BJ (cell line): ENCODE measurements at regions not wholly inside any gene's neighbourhood (a gene's known extent, or its start where the extent isn't known, plus 50 kb on each side); places are given as distances from the start of the nearest gene placed in this dataset.

ENCODE experiments used
- CTCF ChIA-PET: fragments of 350-600 bp; formaldehyde crosslinking; extraction: SDS; loops from one replicate; lab custom pipeline; 2021; ENCODE audit warnings: antibody characterized with exemption, inconsistent platforms; lab: Yijun Ruan, JAX
- POLR2A ChIA-PET: fragments of 300-600 bp; sonication (Branson Sonifier 250); formaldehyde crosslinking; extraction: SDS; loops from one replicate; lab custom pipeline; 2021; ENCODE audit warnings: antibody characterized with exemption; lab: Charles Lee
- DNase-seq: peaks from one replicate; pipeline ENCODE4 v3.0.0-alpha.2; 2011; ENCODE audit warnings: low read depth
- H3K27me3 ChIP-seq: 2 replicates; pipeline ENCODE4 v1.6.0; 2011; ENCODE audit warnings: low read length; ENCODE audit not compliant: control insufficient read depth, insufficient read depth
- H3K36me3 ChIP-seq: 2 replicates; pipeline ENCODE4 v1.5.1; 2011; ENCODE audit warnings: low read length; ENCODE audit not compliant: control insufficient read depth, insufficient read depth
- H3K4me3 ChIP-seq: 2 replicates; pipeline ENCODE4 v1.5.1; 2011; ENCODE audit warnings: low read depth, mild to moderate bottlenecking, control low read depth, low read length
- TF ChIP-seq, protein P1 (sequence below): IDR thresholded peaks from 2 replicates; pipeline ENCODE4 v1.5.1; 2011; ENCODE audit warnings: low read depth, mild to moderate bottlenecking, control low read depth, inconsistent platforms, low read length, moderate library complexity; ENCODE audit not compliant: insufficient read depth

GRCh38 chr19:46931202-46931601, 70.4 kb downstream of the ARHGAP35 start:
- Histone ChIP-seq H3K27me3 (no peaks in the 10 kb centered on the region), H3K36me3 (no peaks in the 10 kb centered on the region), H3K4me3 (no peak overlapping the region)
- ChIA-PET CTCF (interaction anchor here (1.0 to 2.2 kb wide), 2 partner anchors 45 to 60 kb away, joined by 3 to 6 read pairs; no protein-coding TSS in a partner anchor), POLR2A (no interaction called here)
- TF ChIP-seq, protein P1, sequence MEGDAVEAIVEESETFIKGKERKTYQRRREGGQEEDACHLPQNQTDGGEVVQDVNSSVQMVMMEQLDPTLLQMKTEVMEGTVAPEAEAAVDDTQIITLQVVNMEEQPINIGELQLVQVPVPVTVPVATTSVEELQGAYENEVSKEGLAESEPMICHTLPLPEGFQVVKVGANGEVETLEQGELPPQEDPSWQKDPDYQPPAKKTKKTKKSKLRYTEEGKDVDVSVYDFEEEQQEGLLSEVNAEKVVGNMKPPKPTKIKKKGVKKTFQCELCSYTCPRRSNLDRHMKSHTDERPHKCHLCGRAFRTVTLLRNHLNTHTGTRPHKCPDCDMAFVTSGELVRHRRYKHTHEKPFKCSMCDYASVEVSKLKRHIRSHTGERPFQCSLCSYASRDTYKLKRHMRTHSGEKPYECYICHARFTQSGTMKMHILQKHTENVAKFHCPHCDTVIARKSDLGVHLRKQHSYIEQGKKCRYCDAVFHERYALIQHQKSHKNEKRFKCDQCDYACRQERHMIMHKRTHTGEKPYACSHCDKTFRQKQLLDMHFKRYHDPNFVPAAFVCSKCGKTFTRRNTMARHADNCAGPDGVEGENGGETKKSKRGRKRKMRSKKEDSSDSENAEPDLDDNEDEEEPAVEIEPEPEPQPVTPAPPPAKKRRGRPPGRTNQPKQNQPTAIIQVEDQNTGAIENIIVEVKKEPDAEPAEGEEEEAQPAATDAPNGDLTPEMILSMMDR = no peak
- DNase-seq = no peak

DNA sequence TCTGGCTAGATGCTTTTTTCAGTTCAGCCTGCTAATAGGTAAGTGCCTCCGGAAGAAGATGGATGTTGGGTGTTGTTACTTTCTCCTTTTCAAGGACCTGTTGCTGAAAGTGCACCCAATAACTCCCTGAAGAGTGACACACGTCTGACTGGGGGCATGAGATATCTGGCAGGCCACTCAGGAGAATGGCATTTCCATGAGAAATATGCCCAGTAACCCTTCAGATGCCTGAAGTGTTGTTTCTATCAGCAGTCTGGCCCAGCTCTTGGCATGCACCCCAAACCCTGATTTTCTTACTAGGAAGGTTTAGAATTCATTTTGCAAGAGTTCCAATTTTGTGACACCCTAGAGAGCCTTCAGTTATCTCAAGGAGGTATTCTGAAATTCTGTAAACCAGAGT, 71.5 kb downstream of the ARHGAP35 start:
- ChIA-PET CTCF (interaction anchor here (0.7 to 1.1 kb wide), 3 partner anchors 14 to 77 kb away, joined by 3 read pairs; no protein-coding TSS in a partner anchor), POLR2A (no interaction called here)
- Histone ChIP-seq H3K4me3 (no peak overlapping the region), H3K36me3 (peaks cover 1% of the 10 kb centered on the region), H3K27me3 (no peaks in the 10 kb centered on the region)
- no peak for DNase-seq
- TF ChIP-seq, protein P1 = no peak

DNA sequence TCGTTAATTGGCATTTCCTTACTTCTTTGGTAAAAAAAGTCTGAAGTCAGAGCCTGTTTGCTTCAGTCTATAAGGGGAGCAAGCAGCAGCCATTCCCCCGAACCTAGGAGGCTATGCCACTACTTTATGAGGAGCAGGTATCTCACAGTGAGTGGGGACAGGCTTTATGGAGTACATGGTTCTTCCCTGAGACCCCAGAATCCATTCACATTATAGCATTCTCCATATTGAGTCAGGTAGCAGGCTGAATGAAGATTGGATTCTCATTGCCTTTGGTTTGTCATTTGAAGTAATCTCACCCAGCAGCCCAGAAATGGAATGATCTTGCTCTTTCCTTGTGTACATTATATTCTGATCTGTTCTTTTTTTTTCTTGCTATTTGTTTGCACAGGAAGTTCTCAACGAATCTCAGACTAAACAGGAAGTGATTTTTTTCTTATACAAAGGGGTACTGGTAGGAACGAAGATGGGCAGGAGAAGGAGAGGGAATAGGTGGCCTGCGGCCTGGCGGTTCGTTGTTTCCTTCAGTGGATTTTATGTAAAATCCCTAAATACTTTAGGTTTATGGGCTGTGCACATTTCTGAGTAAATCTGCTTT, 74.4 kb downstream of the ARHGAP35 start:
- ChIA-PET POLR2A (no interaction called here), CTCF (no interaction called here)
- peaks cover 3% of the 10 kb centered on the region for H3K36me3 ChIP-seq
- no peaks in the 10 kb centered on the region for H3K27me3 ChIP-seq
- no peak for DNase-seq
- no peak overlapping the region for H3K4me3 ChIP-seq
- TF ChIP-seq, protein P1 = no peak

- H3K4me3 ChIP-seq = no peak overlapping the region
- CTCF ChIA-PET = interaction anchor here (0.8 kb wide), 1 partner anchor 29 kb away, joined by 3 read pairs; no protein-coding TSS in a partner anchor
- DNase-seq = no peak
- POLR2A ChIA-PET = interaction anchor here (0.5 kb wide), 1 partner anchor 10 kb away, joined by 5 read pairs; no protein-coding TSS in a partner anchor
- TF ChIP-seq, protein P1 = no peak
- H3K36me3 ChIP-seq = peaks cover 4% of the 10 kb centered on the region
- no peaks in the 10 kb centered on the region for H3K27me3 ChIP-seq
These were observed 76.3 kb upstream of the NPAS1 start for GRCh38 chr19:46943150-46943946.

DNA sequence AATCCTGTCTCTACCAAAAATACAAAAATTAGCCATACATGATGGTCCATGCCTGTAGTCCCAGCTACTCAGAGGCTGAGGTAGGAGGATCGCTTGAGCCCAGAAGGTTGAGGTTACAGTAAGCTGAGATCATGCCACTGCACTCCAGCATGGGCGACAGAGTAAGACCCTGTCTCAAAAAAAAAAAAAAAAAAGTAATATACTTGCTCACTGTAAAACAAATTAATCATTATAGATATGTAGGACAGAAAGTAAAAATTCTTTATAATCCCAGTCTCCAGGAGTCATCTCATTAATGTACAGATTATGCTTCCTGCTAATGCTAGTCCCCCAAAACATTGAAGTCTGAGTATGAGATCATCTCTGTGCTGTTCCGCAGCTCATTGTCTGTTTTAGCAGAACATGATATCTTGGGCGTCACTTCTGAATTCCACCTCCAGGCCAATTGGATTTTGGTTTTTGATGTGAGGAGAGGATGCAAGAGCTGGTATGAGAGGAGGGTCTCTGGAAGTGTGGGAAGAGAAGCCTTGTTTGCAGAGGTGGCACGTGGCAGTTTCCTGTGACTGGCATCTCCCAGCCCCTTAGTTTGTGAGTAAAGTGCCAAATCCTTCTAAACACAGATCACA, 75.4 kb upstream of the NPAS1 start:
- ChIA-PET POLR2A (no interaction called here), CTCF (interaction anchor here (0.6 to 1.1 kb wide), 4 partner anchors 8 to 92 kb away, joined by 3 to 4 read pairs (median 4); no protein-coding TSS in a partner anchor)
- no peaks in the 10 kb centered on the region for H3K27me3 ChIP-seq
- no peak for DNase-seq
- H3K36me3 ChIP-seq = peaks cover 4% of the 10 kb centered on the region
- H3K4me3 ChIP-seq = no peak overlapping the region
- TF ChIP-seq, protein P1 = no peak
